ENCODE measurements at regions not wholly inside any gene's neighbourhood (a gene's known extent, or its start where the extent isn't known, plus 50 kb on each side); places are given as distances from the start of the nearest gene placed in this dataset.
"Not testable (repeated sequence)": the region's sequence is repeated elsewhere in the genome, so short reads cannot be mapped to it uniquely, and the experiment has no call there.

- no peak for DNase-seq
- no peak overlapping the region for H3K4me3 ChIP-seq
- H3K27me3 ChIP-seq = no peaks in the 10 kb centered on the region
- WGBS, 2 donors = 55 to 69% methylated on average over 1 of the region's 1 CpG
- no peak overlapping the region for H3K27ac ChIP-seq
- intact Hi-C loops (cut with DNase I) = no loop called here
- H3K4me1 ChIP-seq = no peaks in the 10 kb centered on the region
- H3K9me3 ChIP-seq = no peaks in the 10 kb centered on the region
- no peaks in the 10 kb centered on the region for H3K36me3 ChIP-seq
- no peak for TF ChIP-seq CTCF (IDR thresholded peaks at IDR 0.05)
- no peak for TF ChIP-seq POLR2A (IDR thresholded peaks at IDR 0.05)
- no peak for TF ChIP-seq POLR2AphosphoS5 (IDR thresholded peaks at IDR 0.05)
- no peak for TF ChIP-seq EP300 (IDR thresholded peaks at IDR 0.05)
Measured at GRCh38 chr4:135497563-135498152, 1296.1 kb upstream of the PABPC4L start.

DNA sequence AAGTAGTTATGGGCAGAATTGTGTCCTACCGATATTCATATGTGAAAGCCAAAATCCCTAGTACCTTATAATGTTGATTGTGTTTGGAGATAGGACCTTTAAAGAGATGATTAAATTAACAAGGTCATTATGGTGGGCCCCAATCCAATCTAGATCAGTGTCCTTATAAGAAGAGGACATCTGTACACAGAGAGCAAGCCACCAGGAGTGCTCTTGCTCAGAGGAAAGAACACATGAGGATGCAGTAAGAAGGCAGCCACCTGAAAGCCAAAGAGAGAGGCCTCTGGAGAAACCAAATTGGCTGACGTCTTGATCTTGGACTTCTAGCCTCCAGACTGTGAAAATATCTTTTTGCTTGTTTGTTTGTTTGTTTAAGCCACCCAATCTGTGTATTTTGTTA is 1290.8 kb upstream of the PABPC4L start:
- WGBS, 2 donors = 75 to 78% methylated on average over 2 of the region's 2 CpGs
- intact Hi-C loops (cut with DNase I) = no loop called here
- no peaks in the 10 kb centered on the region for H3K4me1 ChIP-seq
- no peaks in the 10 kb centered on the region for H3K27me3 ChIP-seq
- H3K4me3 ChIP-seq = no peak overlapping the region
- no peak overlapping the region for H3K27ac ChIP-seq
- no peak for DNase-seq
- TF ChIP-seq EP300 (IDR thresholded peaks at IDR 0.05) (no peak), CTCF (IDR thresholded peaks at IDR 0.05) (no peak), POLR2AphosphoS5 (IDR thresholded peaks at IDR 0.05) (no peak), POLR2A (IDR thresholded peaks at IDR 0.05) (no peak)
- H3K9me3 ChIP-seq = no peaks in the 10 kb centered on the region
- no peaks in the 10 kb centered on the region for H3K36me3 ChIP-seq

DNA sequence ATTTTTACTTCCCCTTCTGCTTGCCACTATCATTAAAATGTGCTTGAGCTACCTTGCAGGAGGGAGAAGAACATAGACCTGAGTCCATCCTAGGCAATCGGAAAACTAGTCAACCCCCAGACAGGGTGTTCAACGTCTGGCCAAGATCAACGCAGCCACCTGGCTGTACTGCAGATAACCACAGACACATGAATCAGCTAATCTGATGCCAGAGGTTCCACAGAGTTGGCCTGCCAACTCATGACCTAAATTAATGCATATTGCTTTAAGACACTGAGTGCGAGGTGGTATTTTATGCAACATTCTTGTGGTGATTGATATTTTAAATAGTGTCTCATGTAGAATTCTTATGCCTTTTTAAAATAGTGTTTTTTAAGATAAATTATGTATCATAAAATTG is 1283.8 kb upstream of the PABPC4L start:
- Histone ChIP-seq H3K27ac (no peak overlapping the region), H3K9me3 (no peaks in the 10 kb centered on the region), H3K27me3 (no peaks in the 10 kb centered on the region), H3K4me1 (no peaks in the 10 kb centered on the region), H3K4me3 (no peak overlapping the region), H3K36me3 (no peaks in the 10 kb centered on the region)
- WGBS, 2 donors = 72 to 83% methylated on average over 4 of the region's 4 CpGs
- no peak for DNase-seq
- intact Hi-C loops (cut with DNase I) = no loop called here
- TF ChIP-seq CTCF (IDR thresholded peaks at IDR 0.05) = no peak
- no peak for TF ChIP-seq POLR2A (IDR thresholded peaks at IDR 0.05)
- TF ChIP-seq EP300 (IDR thresholded peaks at IDR 0.05) = no peak
- TF ChIP-seq POLR2AphosphoS5 (IDR thresholded peaks at IDR 0.05) = no peak

DNA sequence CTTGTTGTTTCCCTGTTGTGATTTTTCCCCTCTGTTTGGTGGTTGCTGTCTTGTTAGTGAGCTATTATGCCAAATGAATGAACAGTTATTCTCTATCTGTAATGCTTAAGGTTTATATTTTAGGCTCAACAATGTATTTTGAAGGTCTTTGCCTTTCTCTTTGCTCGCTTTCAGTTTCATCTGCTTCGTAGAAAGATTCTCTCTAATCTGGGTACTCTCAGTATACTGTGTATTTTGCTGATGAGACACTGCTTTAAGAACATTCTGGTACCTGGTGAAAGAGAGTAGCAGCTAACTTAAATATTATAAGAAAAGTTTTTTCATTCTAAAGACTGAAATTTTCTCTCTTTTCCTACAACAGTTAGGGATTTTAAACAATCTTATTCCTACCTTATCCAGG is 1274.7 kb upstream of the PABPC4L start:
- H3K36me3 ChIP-seq = no peaks in the 10 kb centered on the region
- H3K4me3 ChIP-seq = no peak overlapping the region
- no peak overlapping the region for H3K27ac ChIP-seq
- intact Hi-C loops (cut with DNase I) = no loop called here
- DNase-seq = no peak
- WGBS, 2 donors = 76 to 84% methylated on average over 2 of the region's 2 CpGs
- H3K4me1 ChIP-seq = no peaks in the 10 kb centered on the region
- no peaks in the 10 kb centered on the region for H3K27me3 ChIP-seq
- TF ChIP-seq POLR2A (IDR thresholded peaks at IDR 0.05) = no peak
- no peak for TF ChIP-seq POLR2AphosphoS5 (IDR thresholded peaks at IDR 0.05)
- no peak for TF ChIP-seq EP300 (IDR thresholded peaks at IDR 0.05)
- no peak for TF ChIP-seq CTCF (IDR thresholded peaks at IDR 0.05)
- no peaks in the 10 kb centered on the region for H3K9me3 ChIP-seq

GRCh38 chr4:135464311-135464710 is 1262.7 kb upstream of the PABPC4L start:
- H3K27me3 ChIP-seq = no peaks in the 10 kb centered on the region
- H3K4me1 ChIP-seq = no peaks in the 10 kb centered on the region
- no peak for DNase-seq
- no peaks in the 10 kb centered on the region for H3K9me3 ChIP-seq
- intact Hi-C loops (cut with DNase I) = no loop called here
- no peak overlapping the region for H3K4me3 ChIP-seq
- H3K27ac ChIP-seq = no peak overlapping the region
- 76 to 80% methylated on average over 7 of the region's 7 CpGs for WGBS, 2 donors
- TF ChIP-seq EP300 (IDR thresholded peaks at IDR 0.05) (no peak), POLR2A (IDR thresholded peaks at IDR 0.05) (no peak), POLR2AphosphoS5 (IDR thresholded peaks at IDR 0.05) (no peak), CTCF (IDR thresholded peaks at IDR 0.05) (no peak)
- H3K36me3 ChIP-seq = no peaks in the 10 kb centered on the region

GRCh38 chr4:135447598-135447997 is 1246.0 kb upstream of the PABPC4L start:
- H3K4me3 ChIP-seq; H3K9me3 ChIP-seq; H3K36me3 ChIP-seq; DNase-seq; H3K27ac ChIP-seq; H3K4me1 ChIP-seq; intact Hi-C loops (cut with DNase I); H3K27me3 ChIP-seq: not testable (repeated sequence)
- 95% methylated on average over 22 of the region's 22 CpGs for WGBS, 2 donors
